Breast epithelium (tissue), 3 donors: ENCODE measurements at regions not wholly inside any gene's neighbourhood (a gene's known extent, or its start where the extent isn't known, plus 50 kb on each side); places are given as distances from the start of the nearest gene placed in this dataset.

Experiments used
- POLR2AphosphoS5 ChIP-seq, 3 donors: sonication (generic); formaldehyde crosslinking; IDR thresholded peaks; one replicate each; pipeline ENCODE4 v1.6.1; 2017; ENCODE audit warnings: antibody characterized with exemption in 3 of 3
- TF ChIP-seq, protein P1 (sequence below), 3 donors: fragments of 450-650 bp; IDR thresholded peaks; one replicate each; pipeline ENCODE4 v1.5.1; 2016 to 2017; ENCODE audit warnings: antibody characterized with exemption in 3 of 3, mild to moderate bottlenecking in 3 of 3, moderate library complexity in 3 of 3

DNA sequence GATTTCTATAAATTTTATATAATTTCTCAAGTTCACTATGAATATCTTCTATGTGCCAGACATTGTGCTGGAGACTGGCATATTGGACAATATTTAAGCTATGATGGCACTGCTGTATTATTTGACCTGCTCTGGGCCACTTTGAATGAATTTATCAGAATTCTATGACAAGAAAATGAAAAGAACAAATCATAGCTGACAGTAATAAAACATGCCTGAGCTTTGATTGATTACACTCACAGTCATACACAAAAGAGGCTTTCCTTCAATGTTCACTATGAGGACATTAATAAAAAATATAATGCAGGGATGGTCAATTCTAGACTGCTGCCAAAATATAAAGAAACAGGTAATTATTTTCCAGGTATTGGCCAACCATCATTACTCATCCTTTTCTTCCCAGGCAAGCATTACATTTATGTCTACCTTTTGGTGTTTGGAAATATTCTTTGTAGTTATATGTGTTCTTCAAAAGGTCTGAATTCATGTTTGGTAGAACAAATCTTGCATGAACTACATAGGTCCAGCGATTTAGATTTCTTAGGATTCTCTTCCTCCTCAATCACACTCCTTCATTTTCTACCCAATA is 81.0 kb upstream of the ALCAM start:
- TF ChIP-seq, protein P1, sequence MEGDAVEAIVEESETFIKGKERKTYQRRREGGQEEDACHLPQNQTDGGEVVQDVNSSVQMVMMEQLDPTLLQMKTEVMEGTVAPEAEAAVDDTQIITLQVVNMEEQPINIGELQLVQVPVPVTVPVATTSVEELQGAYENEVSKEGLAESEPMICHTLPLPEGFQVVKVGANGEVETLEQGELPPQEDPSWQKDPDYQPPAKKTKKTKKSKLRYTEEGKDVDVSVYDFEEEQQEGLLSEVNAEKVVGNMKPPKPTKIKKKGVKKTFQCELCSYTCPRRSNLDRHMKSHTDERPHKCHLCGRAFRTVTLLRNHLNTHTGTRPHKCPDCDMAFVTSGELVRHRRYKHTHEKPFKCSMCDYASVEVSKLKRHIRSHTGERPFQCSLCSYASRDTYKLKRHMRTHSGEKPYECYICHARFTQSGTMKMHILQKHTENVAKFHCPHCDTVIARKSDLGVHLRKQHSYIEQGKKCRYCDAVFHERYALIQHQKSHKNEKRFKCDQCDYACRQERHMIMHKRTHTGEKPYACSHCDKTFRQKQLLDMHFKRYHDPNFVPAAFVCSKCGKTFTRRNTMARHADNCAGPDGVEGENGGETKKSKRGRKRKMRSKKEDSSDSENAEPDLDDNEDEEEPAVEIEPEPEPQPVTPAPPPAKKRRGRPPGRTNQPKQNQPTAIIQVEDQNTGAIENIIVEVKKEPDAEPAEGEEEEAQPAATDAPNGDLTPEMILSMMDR (IDR thresholded peaks at IDR 0.05): no peak
- no peak for TF ChIP-seq POLR2AphosphoS5 (IDR thresholded peaks at IDR 0.05)
